Stimulated activated CD8-positive, alpha-beta memory T cell treated with anti-CD3 and anti-CD28 coated beads, Interleukin-15, amount 100 ng/mL, for 4 hours (primary cell): ENCODE measurements at regions not wholly inside any gene's neighbourhood (a gene's known extent, or its start where the extent isn't known, plus 50 kb on each side); places are given as distances from the start of the nearest gene placed in this dataset.

ENCODE experiments used
- DNase-seq, 2 donors: peaks; one replicate each; pipeline ENCODE4 v3.0.0-alpha.2; 2020; ENCODE audit warnings: low read depth in 2 of 2

GRCh38 chr3:59446775-59447465, 397.1 kb upstream of the CFAP20DC start:
- no peak for DNase-seq

- DNase-seq = no peak
Observed at GRCh38 chr3:59444676-59445075, 394.9 kb upstream of the CFAP20DC start.

- no peak for DNase-seq
Observed at GRCh38 chr3:59444294-59444671, 394.5 kb upstream of the CFAP20DC start.

GRCh38 chr3:59443618-59444293, 393.9 kb upstream of the CFAP20DC start:
- DNase-seq = no peak

- no peak for DNase-seq
Observed at GRCh38 chr3:59442046-59442445, 392.2 kb upstream of the CFAP20DC start.

- DNase-seq = no peak
Observed at GRCh38 chr3:59440285-59441028, 390.6 kb upstream of the CFAP20DC start.

GRCh38 chr3:59438492-59438891, 388.7 kb upstream of the CFAP20DC start:
- no peak for DNase-seq

GRCh38 chr3:59436164-59436958, 386.5 kb upstream of the CFAP20DC start:
- DNase-seq = no peak

GRCh38 chr3:59433546-59433945, 383.7 kb upstream of the CFAP20DC start:
- no peak for DNase-seq

GRCh38 chr3:59432665-59433064, 382.8 kb upstream of the CFAP20DC start:
- DNase-seq = no peak

- DNase-seq = no peak
Observed at GRCh38 chr3:59430341-59430740, 380.5 kb upstream of the CFAP20DC start.

- DNase-seq = no peak
Observed at GRCh38 chr3:59429198-59429597, 379.4 kb upstream of the CFAP20DC start.

GRCh38 chr3:59426821-59427565, 377.2 kb upstream of the CFAP20DC start:
- no peak for DNase-seq

GRCh38 chr3:59425942-59426341, 376.1 kb upstream of the CFAP20DC start:
- DNase-seq = peak; percentile 17 to 18

- no peak for DNase-seq
Observed at GRCh38 chr3:59425371-59425770, 375.5 kb upstream of the CFAP20DC start.

- DNase-seq = no peak
Observed at GRCh38 chr3:59424268-59425010, 374.6 kb upstream of the CFAP20DC start.

GRCh38 chr3:59423707-59424106, 373.9 kb upstream of the CFAP20DC start:
- DNase-seq = no peak

GRCh38 chr3:59422312-59422711, 372.5 kb upstream of the CFAP20DC start:
- no peak for DNase-seq

- DNase-seq = no peak
Observed at GRCh38 chr3:59418836-59419235, 369.0 kb upstream of the CFAP20DC start.

- no peak for DNase-seq
Observed at GRCh38 chr3:59412516-59412915, 362.7 kb upstream of the CFAP20DC start.

GRCh38 chr3:59411694-59412093, 361.9 kb upstream of the CFAP20DC start:
- no peak for DNase-seq
